Gastrocnemius medialis (tissue), 4 donors: ENCODE measurements at regions not wholly inside any gene's neighbourhood (a gene's known extent, or its start where the extent isn't known, plus 50 kb on each side); places are given as distances from the start of the nearest gene placed in this dataset.
"Not testable (repeated sequence)": the region's sequence is repeated elsewhere in the genome, so short reads cannot be mapped to it uniquely, and the experiment has no call there.

Source experiments
- ATAC-seq, 2 donors: fragments of 150-250 bp; one replicate each; pipeline ENCODE4 v1.9.1; 2016
- DNase-seq, 2 donors: peaks; one replicate each; pipeline ENCODE4 v3.0.0-alpha.2; 2019
- H3K27ac ChIP-seq, 4 donors: fragments of 200-600 bp; sonication (generic); 1 replicate in 1 of 4; 2 replicates in 3 of 4; pipeline ENCODE4 v1.5.1; 2016 to 2018; ENCODE audit warnings: mild to moderate bottlenecking in 2 of 4, moderate library complexity in 1 of 4
- H3K27me3 ChIP-seq, 3 donors: fragments of 200-600 bp; sonication (generic) in 2 of 3; 1 replicate in 1 of 3; 2 replicates in 2 of 3; pipeline versions ENCODE4 v1.5.1 to v1.6.0; 2016 to 2019; ENCODE audit warnings: mild to moderate bottlenecking in 1 of 3, moderate library complexity in 1 of 3
- H3K36me3 ChIP-seq, 2 donors: fragments of 200-600 bp; sonication (generic) in 1 of 2; one replicate each; pipeline ENCODE4 v1.5.1; 2017 to 2018
- H3K4me1 ChIP-seq, 2 donors: fragments of 200-600 bp; sonication (generic) in 1 of 2; one replicate each; pipeline ENCODE4 v1.5.1; 2016 to 2017; ENCODE audit warnings: mild to moderate bottlenecking in 2 of 2
- H3K4me3 ChIP-seq, 4 donors: fragments of 200-600 bp; sonication (generic) in 3 of 4; 1 replicate in 1 of 4; 2 replicates in 3 of 4; pipeline ENCODE4 v1.5.1; 2016 to 2019; ENCODE audit warnings: mild to moderate bottlenecking in 2 of 4
- H3K9me3 ChIP-seq, 3 donors: fragments of 200-600 bp; sonication (generic) in 2 of 3; 1 replicate in 1 of 3; 2 replicates in 2 of 3; pipeline ENCODE4 v1.5.1; 2016 to 2019
- CTCF ChIP-seq, 5 experiments: fragments of 450-650 bp in 3 of 5; fragments of 200-600 bp in 2 of 5; sonication (generic) in 2 of 5; IDR thresholded peaks in 4 of 5; conservative IDR thresholded peaks in 1 of 5; 1 replicate in 4 of 5; 2 replicates in 1 of 5; pipeline ENCODE4 v1.5.1; 2016 to 2019; ENCODE audit warnings: antibody characterized with exemption in 5 of 5, mild to moderate bottlenecking in 3 of 5, moderate library complexity in 3 of 5
- POLR2A ChIP-seq, 2 donors: fragments of 450-650 bp; IDR thresholded peaks; one replicate each; pipeline ENCODE4 v1.6.1; 2017; ENCODE audit warnings: antibody characterized with exemption in 2 of 2, mild to moderate bottlenecking in 2 of 2, moderate library complexity in 2 of 2
- in situ Hi-C, 4 donors: fragments of 200-750 bp; cut with MboI; loops; one replicate each; pipeline versions ENCODE4 v1.15.0 to v1.8.0; 2017; ENCODE audit warnings: low sequenced_read_pairs in 4 of 4
- intact Hi-C: fragments of 100-400 bp; cut with DNase I; formaldehyde crosslinking; loops from one replicate; pipeline ENCODE4 v1.15.1; 2023; ENCODE audit warnings: low total_unique reads

- no peak for TF ChIP-seq CTCF (IDR thresholded peaks at IDR 0.05 in 4 of 5, conservative IDR thresholded peaks at IDR 0.05 in 1 of 5)
- no peak for TF ChIP-seq POLR2A (IDR thresholded peaks at IDR 0.05)
- H3K27ac ChIP-seq = no peak overlapping the region
- intact Hi-C loops = no loop called here
- no peak overlapping the region for H3K4me3 ChIP-seq
- H3K4me1 ChIP-seq = no peaks in the 10 kb centered on the region
- H3K27me3 ChIP-seq = no peaks in the 10 kb centered on the region
- no peak for DNase-seq
- no peak for ATAC-seq
- no peaks in the 10 kb centered on the region for H3K9me3 ChIP-seq
- in situ Hi-C loops = no loop called here
- H3K36me3 ChIP-seq = no peaks in the 10 kb centered on the region
Observed at GRCh38 chr6:67790569-67790968, 844.5 kb upstream of the ADGRB3 start.

GRCh38 chr6:67787119-67787518, 848.0 kb upstream of the ADGRB3 start:
- H3K27me3 ChIP-seq, H3K4me1 ChIP-seq, ATAC-seq, in situ Hi-C loops, intact Hi-C loops, H3K27ac ChIP-seq, H3K36me3 ChIP-seq, H3K9me3 ChIP-seq, DNase-seq, H3K4me3 ChIP-seq: not testable (repeated sequence)

GRCh38 chr6:67779876-67780275, 855.2 kb upstream of the ADGRB3 start:
- Histone ChIP-seq H3K9me3 (no peaks in the 10 kb centered on the region), H3K36me3 (no peaks in the 10 kb centered on the region), H3K27ac (no peak overlapping the region), H3K4me3 (no peak overlapping the region), H3K27me3 (no peaks in the 10 kb centered on the region), H3K4me1 (no peaks in the 10 kb centered on the region)
- TF ChIP-seq POLR2A (IDR thresholded peaks at IDR 0.05) (no peak), CTCF (IDR thresholded peaks at IDR 0.05 in 4 of 5, conservative IDR thresholded peaks at IDR 0.05 in 1 of 5) (no peak)
- ATAC-seq (no peak), DNase-seq (no peak)
- in situ Hi-C loops = no loop called here
- intact Hi-C loops = no loop called here

- no peak overlapping the region for H3K4me3 ChIP-seq
- H3K4me1 ChIP-seq = no peaks in the 10 kb centered on the region
- DNase-seq (no peak), ATAC-seq (no peak)
- in situ Hi-C loops (no loop called here), intact Hi-C loops (no loop called here)
- TF ChIP-seq POLR2A (IDR thresholded peaks at IDR 0.05) (no peak), CTCF (IDR thresholded peaks at IDR 0.05 in 4 of 5, conservative IDR thresholded peaks at IDR 0.05 in 1 of 5) (no peak)
- H3K36me3 ChIP-seq = no peaks in the 10 kb centered on the region
- no peak overlapping the region for H3K27ac ChIP-seq
- H3K27me3 ChIP-seq = no peaks in the 10 kb centered on the region
- H3K9me3 ChIP-seq = no peaks in the 10 kb centered on the region
Observed at GRCh38 chr6:67775333-67775732, 859.7 kb upstream of the ADGRB3 start.

GRCh38 chr6:67768972-67769371, 866.1 kb upstream of the ADGRB3 start:
- intact Hi-C loops = no loop called here
- in situ Hi-C loops = no loop called here
- DNase-seq (no peak), ATAC-seq (no peak)
- Histone ChIP-seq H3K27me3 (no peaks in the 10 kb centered on the region), H3K4me3 (no peak overlapping the region), H3K4me1 (no peaks in the 10 kb centered on the region), H3K27ac (no peak overlapping the region), H3K36me3 (no peaks in the 10 kb centered on the region), H3K9me3 (no peaks in the 10 kb centered on the region)
- no peak for TF ChIP-seq CTCF (IDR thresholded peaks at IDR 0.05 in 4 of 5, conservative IDR thresholded peaks at IDR 0.05 in 1 of 5)
- no peak for TF ChIP-seq POLR2A (IDR thresholded peaks at IDR 0.05)

GRCh38 chr6:67767046-67767822, 867.8 kb upstream of the ADGRB3 start:
- H3K9me3 ChIP-seq, in situ Hi-C loops, intact Hi-C loops, H3K27me3 ChIP-seq, DNase-seq, ATAC-seq, H3K4me1 ChIP-seq, H3K36me3 ChIP-seq, H3K4me3 ChIP-seq, H3K27ac ChIP-seq: not testable (repeated sequence)
